HG03135 (cell line): ENCODE measurements at regions not wholly inside any gene's neighbourhood (a gene's known extent, or its start where the extent isn't known, plus 50 kb on each side); places are given as distances from the start of the nearest gene placed in this dataset.
A peak's percentile ranks its signal among the peaks of the same experiment; 100 is the strongest.

Experiments
- ATAC-seq: cut with Tn5 transposase; IDR thresholded peaks from one replicate; pipeline ENCODE4 v1.9.1; 2021; ENCODE audit warnings: mild to moderate bottlenecking, moderate library complexity; ENCODE audit not compliant: unreplicated experiment

DNA sequence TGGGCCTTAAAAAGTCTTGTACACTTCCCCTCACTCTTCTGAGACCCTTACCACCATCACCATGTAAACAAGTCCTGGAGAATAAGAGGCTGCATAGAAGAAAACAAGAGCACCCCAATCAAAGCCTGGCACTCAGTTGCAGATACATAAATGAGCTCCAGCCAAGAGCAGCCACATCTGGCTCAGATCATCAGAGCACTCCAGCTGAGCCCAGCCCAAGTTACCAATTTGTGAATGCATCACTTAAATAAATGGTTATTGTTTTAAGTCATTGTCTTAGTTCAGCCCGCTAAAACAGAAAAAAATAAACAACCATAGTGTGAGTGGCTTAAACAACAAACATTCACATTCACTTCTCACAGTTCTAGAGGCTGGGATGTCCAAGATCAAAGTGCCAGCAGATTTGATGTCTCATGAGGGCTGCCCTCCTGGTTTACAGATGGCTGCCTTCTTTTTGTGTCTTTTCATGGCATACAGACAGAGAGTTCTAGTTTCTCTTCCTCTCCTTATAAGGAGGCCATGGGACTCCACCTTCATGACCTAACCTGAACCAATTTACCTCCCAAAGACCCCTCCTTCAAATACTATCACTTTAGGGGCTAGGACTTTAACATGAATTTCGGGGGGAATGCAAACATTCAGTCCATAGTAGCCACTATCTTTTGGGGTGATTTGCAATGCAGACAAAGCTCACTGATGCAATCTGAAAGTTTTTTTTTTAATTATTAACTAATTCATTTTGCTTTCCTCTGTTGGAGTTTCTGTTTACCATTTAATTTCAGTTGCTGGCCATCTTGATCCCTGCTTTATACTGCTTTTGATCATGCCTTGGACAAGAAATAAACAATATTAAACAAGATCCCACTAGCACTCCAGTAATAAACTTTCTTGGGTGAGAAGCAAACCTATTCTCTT, 187.5 kb upstream of the ACVR2A start:
- ATAC-seq: peak; percentile 54

GRCh38 chr2:147649998-147650397, 194.8 kb upstream of the ACVR2A start:
- no peak for ATAC-seq

- ATAC-seq: no peak
Measured at GRCh38 chr2:147649286-147649685, 195.5 kb upstream of the ACVR2A start.

GRCh38 chr2:147648471-147648870, 196.4 kb upstream of the ACVR2A start:
- no peak for ATAC-seq

DNA sequence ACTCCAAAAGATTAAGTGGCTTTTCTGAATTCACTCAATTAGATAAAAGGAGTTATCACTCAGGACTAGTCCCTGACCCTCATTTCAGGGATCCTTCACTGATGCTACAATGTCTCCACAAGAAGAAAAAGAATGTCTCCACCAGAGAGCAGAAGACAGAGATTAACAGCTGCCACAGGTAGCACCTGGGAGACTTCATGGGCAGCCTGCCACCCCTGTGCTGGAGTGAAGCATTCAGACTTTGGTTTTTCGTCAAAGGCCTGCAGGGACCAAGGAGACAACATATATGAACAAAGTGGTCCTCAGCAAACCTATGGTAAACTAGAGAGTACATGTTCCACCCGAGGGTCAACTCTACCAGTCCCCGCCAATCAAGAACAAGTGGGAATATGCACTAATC, 197.0 kb upstream of the ACVR2A start:
- ATAC-seq: no peak

DNA sequence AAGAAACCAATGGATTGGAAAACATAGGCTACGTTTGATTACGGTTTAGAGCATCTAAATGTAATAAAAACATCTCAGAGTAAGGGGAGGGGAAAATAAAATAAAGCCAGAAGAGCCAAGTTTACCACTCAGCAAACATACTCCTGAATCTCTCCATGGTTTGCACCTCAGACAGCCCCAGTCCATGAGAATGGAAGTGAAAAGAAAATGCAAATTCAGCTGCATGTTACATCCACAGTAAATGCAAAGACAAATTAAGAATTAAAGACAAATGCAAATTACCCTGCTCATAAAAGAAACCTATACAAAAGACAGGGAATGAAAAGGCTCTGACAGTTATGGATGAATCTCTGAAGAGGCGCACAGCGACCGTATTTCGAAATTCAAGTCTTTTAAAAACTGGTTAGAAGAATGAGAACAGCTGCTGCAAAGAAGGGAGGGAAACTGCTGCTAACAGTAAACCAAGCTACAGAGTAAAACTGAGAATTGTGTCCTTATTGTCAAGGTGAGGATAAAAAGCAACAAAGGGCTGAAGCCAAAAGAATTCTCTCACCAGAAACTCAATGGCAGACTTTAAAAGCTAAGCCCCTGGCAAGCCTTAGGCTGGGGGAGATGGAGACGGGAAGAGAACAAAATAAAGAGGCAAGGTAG, 197.9 kb upstream of the ACVR2A start:
- no peak for ATAC-seq

DNA sequence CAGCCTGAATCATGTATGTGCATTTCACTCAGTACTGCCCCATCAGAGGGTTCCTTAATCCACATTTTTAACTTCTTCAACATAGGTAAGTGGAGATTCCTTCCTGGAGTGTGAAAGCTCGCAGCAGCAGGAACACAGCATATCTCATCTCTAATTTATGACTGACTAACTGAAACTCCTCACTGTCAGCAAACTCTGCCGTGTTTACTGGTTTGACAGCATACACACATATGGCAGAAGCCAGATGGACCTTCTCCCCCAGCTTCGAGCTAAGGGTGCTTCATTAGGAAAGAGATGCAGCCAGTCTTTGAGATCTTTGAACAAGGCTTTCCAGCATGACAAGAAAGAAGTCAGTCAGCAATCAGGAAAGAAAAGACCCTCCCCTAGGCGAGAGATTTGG, 200.3 kb upstream of the ACVR2A start:
- no peak for ATAC-seq

- ATAC-seq: no peak
Measured at GRCh38 chr2:147642765-147643164, 202.1 kb upstream of the ACVR2A start.

- no peak for ATAC-seq
Measured at GRCh38 chr2:147641651-147642050, 203.2 kb upstream of the ACVR2A start.

- ATAC-seq: peak; percentile 87
Measured at GRCh38 chr2:147639891-147640290, 204.9 kb upstream of the ACVR2A start.

- no peak for ATAC-seq
Measured at GRCh38 chr2:147639386-147639785, 205.4 kb upstream of the ACVR2A start.

DNA sequence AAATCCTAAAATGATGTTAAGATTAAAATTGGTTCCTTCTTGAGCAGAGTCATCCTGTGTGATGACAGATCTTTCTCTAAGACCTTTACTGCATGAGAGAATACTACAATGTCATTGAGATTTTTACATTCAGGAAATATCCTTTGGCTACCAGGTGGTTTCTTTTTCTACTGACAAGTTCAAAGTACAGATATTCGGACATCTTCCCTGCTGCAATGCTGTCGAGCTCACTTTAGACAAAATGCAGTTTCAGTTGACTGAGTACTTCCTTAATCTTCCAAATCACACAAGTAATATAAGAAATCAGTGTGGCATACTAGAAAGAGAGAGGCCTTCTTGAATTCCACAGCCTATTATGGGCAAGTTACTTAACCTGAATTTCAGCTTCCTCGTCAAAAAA, 207.9 kb upstream of the ACVR2A start:
- no peak for ATAC-seq

GRCh38 chr2:147636238-147636882, 208.5 kb upstream of the ACVR2A start:
- no peak for ATAC-seq

DNA sequence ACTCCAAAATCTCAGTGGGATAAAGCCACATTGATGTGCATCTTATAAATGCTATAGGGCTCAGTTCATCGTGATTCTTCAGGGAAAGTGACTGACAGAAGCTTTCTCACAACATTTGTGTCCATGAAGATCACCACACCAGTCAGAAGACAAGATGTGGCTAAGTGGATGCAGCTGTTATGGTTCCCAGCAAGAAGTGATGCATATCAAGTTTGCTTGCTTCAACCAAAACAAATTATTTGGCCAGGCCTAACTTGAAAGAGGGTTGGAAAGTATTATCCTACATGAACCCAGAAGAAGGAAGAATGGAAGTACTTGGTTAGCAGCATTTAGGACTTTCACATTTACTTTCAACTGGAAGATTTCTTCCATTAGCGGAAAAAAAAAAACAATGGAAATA, 210.0 kb upstream of the ACVR2A start:
- ATAC-seq: no peak

GRCh38 chr2:147632198-147632597, 212.6 kb upstream of the ACVR2A start:
- no peak for ATAC-seq

DNA sequence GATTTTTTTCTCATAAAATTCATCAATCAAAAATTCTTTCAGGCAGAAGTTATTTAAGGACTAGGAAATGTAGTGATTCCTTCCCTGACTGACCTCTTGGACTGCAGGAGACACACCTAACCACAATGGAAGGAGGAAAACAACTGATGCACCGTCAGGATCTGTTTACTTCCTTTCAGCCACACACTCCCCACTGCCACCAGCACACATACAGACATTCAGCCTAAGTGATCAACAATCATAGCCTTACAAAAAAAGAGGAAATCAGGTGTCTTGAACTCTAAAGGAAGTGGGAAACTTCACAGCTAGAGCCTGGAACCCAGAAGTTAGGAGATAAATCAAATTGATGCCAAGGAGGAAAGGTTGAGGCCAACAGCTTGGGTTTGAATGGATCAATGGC, 213.5 kb upstream of the ACVR2A start:
- no peak for ATAC-seq

DNA sequence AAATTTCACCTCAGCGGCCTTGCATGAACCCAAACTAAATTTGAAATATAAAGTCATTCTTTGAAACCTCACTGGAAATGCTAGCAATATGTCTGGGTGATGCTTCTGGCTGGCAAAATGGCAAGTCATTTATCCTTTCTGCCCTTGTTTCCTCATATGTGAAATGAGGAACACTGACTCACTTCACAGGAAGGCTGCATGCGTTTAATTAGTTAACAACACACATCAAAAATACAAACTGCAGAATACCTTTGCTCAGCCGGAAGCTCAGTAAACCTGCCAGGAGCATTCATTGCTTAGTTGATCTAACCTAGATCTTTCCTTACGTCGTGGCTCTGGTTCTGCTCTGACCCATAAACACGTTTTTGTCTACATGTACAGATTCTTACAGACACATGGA, 214.2 kb upstream of the ACVR2A start:
- no peak for ATAC-seq

DNA sequence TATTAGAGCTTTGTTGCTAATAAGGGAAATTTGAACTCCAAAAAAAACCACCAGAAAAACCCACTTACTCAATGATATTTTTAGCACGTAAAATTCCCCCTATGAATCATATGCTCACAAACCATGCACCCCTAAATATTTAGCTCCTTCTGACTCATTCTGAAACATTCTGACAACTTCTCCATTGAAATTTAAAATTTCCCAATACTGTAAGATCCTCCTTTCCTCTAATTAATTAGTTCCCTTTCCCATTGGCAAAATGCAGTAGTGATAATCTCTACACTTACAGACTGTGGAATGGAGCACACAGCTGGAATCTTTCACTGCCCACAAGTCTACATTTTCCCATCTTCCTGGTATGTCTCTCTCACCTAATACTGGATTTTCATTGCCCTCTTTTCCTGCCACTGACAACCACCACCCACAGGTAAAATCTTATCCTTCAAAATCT, 215.8 kb upstream of the ACVR2A start:
- ATAC-seq: peak; percentile 45

- peak; percentile 91 for ATAC-seq
Measured at GRCh38 chr2:147623328-147623727, 221.5 kb upstream of the ACVR2A start.

- ATAC-seq: no peak
Measured at GRCh38 chr2:147621656-147622197, 223.1 kb upstream of the ACVR2A start.

DNA sequence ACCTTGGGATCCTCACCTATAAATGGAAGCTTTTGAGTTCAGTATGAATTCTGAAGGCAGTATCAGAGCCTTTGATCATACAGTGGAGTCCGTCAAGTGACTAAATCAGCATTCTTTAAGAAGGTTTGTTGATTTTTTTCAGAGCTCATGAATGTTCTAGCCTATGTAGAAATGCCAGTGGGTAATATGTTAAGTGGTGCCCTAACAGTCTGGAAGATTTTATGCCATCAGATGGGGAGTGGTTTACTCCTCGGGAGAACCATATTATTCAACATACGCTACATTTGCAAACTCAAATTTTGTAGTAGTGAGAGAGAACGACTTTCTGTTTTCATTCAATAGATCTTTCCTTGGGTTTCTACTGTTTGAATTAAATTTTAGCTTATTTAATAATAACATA, 225.0 kb upstream of the ACVR2A start:
- no peak for ATAC-seq
